CD4-positive, alpha-beta T cell (primary cell): ENCODE measurements at regions not wholly inside any gene's neighbourhood (a gene's known extent, or its start where the extent isn't known, plus 50 kb on each side); places are given as distances from the start of the nearest gene placed in this dataset.
"Not testable (repeated sequence)": the region's sequence is repeated elsewhere in the genome, so short reads cannot be mapped to it uniquely, and the experiment has no call there.

ENCODE experiments used
- ATAC-seq: fragments of 200-7000 bp; cut with Tn5 transposase; one replicate; pipeline ENCODE4 v1.10.0; 2022; ENCODE audit warnings: mild to moderate bottlenecking; ENCODE audit not compliant: poor library complexity
- CTCF ChIA-PET: fragments of 350-600 bp; sonication (Branson Sonifier 250); formaldehyde crosslinking; loops from one replicate; lab custom pipeline; 2021; ENCODE audit warnings: antibody characterized with exemption, inconsistent platforms; lab: Charles Lee
- POLR2A ChIA-PET: fragments of 350-600 bp; sonication (Branson Sonifier 250); formaldehyde crosslinking; loops from one replicate; lab custom pipeline; 2021; ENCODE audit warnings: antibody characterized with exemption, inconsistent platforms; lab: Charles Lee
- DNase-seq, 14 experiments: peaks; one replicate each; pipeline ENCODE4 v3.0.0-alpha.2; 2013 to 2020; ENCODE audit warnings: mixed read lengths in 2 of 14
- H3K27ac ChIP-seq, 2 donors: one replicate each; pipeline versions ENCODE4 v1.5.1 to v1.7.0; 2013; ENCODE audit warnings: low read length in 2 of 2, low read depth in 1 of 2, mild to moderate bottlenecking in 1 of 2
- H3K27me3 ChIP-seq, 2 experiments: 1 replicate in 1 of 2; 2 replicates in 1 of 2; pipeline versions ENCODE4 v1.6.1 to v1.7.0; 2013; ENCODE audit warnings: low read length in 2 of 2, control low read depth in 1 of 2, mild to moderate bottlenecking in 1 of 2, moderate library complexity in 1 of 2; ENCODE audit not compliant: insufficient read depth in 2 of 2, control insufficient read depth in 1 of 2
- H3K36me3 ChIP-seq: one replicate; pipeline ENCODE4 v1.6.1; 2013; ENCODE audit warnings: low read length, control low read depth; ENCODE audit not compliant: insufficient read depth
- H3K4me1 ChIP-seq: one replicate; pipeline ENCODE4 v1.6.1; 2013; ENCODE audit warnings: low read length, control low read depth; ENCODE audit not compliant: insufficient read depth
- H3K4me3 ChIP-seq: one replicate; pipeline ENCODE4 v1.5.1; 2013; ENCODE audit warnings: mild to moderate bottlenecking, low read length, moderate library complexity
- H3K9me3 ChIP-seq, 2 experiments: 1 replicate in 1 of 2; 2 replicates in 1 of 2; pipeline versions ENCODE4 v1.6.1 to v1.7.0; 2013; ENCODE audit warnings: low read length in 2 of 2, mild to moderate bottlenecking in 2 of 2, control low read depth in 1 of 2, moderate library complexity in 1 of 2; ENCODE audit not compliant: control insufficient read depth in 1 of 2, insufficient read depth in 1 of 2
- H3K27ac Mint-ChIP-seq: one replicate; pipeline ENCODE4 v1.8.0; 2020; ENCODE audit warnings: mixed read lengths
- H3K27me3 Mint-ChIP-seq: one replicate; pipeline ENCODE4 v1.8.0; 2021; ENCODE audit warnings: mixed read lengths
- H3K36me3 Mint-ChIP-seq: one replicate; pipeline ENCODE4 v1.8.0; 2021; ENCODE audit warnings: low read depth, mixed read lengths
- H3K4me1 Mint-ChIP-seq: one replicate; pipeline ENCODE4 v1.8.0; 2021; ENCODE audit warnings: low read depth, mixed read lengths
- H3K4me3 Mint-ChIP-seq: one replicate; pipeline ENCODE4 v1.8.0; 2020; ENCODE audit warnings: mild to moderate bottlenecking, mixed read lengths
- H3K9me3 Mint-ChIP-seq: one replicate; pipeline ENCODE4 v1.8.0; 2020; ENCODE audit warnings: mixed read lengths
- CTCF ChIP-seq: fragments of 200-600 bp; IDR thresholded peaks from one replicate; pipeline ENCODE4 v1.8.0; 2022; ENCODE audit warnings: antibody characterized with exemption, mild to moderate bottlenecking
- intact Hi-C, 2 experiments: fragments of 100-400 bp; cut with DNase I in 1 of 2; cut with micrococcal nuclease in 1 of 2; formaldehyde crosslinking; loops; one replicate each; pipeline versions ENCODE4 v1.15.1 to v1.9.0; 2023 to 2025; cut with DNase I, micrococcal nuclease

DNA sequence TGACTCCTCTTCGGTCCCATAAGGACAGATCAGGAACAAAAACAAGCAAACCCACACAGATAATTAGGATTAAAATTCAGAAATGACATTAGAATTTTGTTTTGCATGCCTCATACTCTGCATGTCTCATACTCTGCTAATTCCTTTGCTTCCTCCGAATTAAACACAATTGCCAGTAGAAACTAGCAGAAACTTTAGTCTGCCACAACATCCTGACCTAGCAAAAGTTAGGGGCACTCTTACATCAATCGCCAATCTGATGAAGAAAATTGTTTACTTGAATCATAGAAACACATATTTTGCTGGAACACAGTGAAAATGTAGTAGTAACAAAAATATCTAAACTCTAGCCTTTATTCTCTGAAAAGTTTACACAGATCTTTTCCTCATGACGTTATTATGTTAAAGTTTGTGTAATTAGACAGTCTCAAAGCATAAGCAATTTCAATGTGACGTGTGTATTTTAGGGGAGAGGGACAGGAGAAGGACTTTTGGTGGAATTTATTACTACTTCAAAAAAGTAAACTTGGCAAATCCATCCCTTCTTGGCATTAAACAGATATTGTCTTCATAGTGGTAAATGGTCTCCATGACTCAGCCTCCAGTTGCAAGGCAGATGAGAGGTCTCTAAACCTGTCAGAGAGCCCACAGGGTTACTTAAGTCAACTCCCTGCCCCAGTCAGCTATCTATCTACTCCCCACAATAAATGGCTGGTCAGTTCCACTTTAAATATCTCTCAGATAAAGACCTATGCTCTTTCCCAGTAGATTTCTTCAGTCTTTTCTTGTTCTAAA, 249.8 kb upstream of the UBASH3B start:
- DNase-seq (no peak), ATAC-seq (no peak)
- no peaks in the 10 kb centered on the region for H3K4me1 ChIP-seq
- ChIA-PET CTCF (no interaction called here), POLR2A (no interaction called here)
- no peaks in the 10 kb centered on the region for H3K9me3 Mint-ChIP-seq
- no peak overlapping the region for H3K4me3 Mint-ChIP-seq
- peaks cover 19% of the 10 kb centered on the region for H3K27me3 Mint-ChIP-seq
- intact Hi-C loops: no loop called here
- H3K36me3 Mint-ChIP-seq: no peaks in the 10 kb centered on the region
- H3K36me3 ChIP-seq: no peaks in the 10 kb centered on the region
- no peak for TF ChIP-seq CTCF
- H3K27me3 ChIP-seq: peaks cover 0 to 3% of the 10 kb centered on the region in 2 experiments
- no peak overlapping the region for H3K27ac ChIP-seq
- H3K9me3 ChIP-seq: peaks cover 0 to 3% of the 10 kb centered on the region in 2 experiments
- no peak overlapping the region for H3K27ac Mint-ChIP-seq
- no peak overlapping the region for H3K4me3 ChIP-seq
- H3K4me1 Mint-ChIP-seq: no peaks in the 10 kb centered on the region

- no peak overlapping the region for H3K4me3 Mint-ChIP-seq
- Histone ChIP-seq H3K27me3 (peaks cover 0 to 3% of the 10 kb centered on the region in 2 experiments), H3K36me3 (no peaks in the 10 kb centered on the region), H3K9me3 (peaks cover 0 to 3% of the 10 kb centered on the region in 2 experiments), H3K4me3 (no peak overlapping the region), H3K4me1 (no peaks in the 10 kb centered on the region), H3K27ac (no peak overlapping the region)
- ATAC-seq (no peak), DNase-seq (no peak)
- H3K36me3 Mint-ChIP-seq: no peaks in the 10 kb centered on the region
- CTCF ChIA-PET: no interaction called here
- H3K9me3 Mint-ChIP-seq: no peaks in the 10 kb centered on the region
- TF ChIP-seq CTCF: no peak
- H3K27me3 Mint-ChIP-seq: peaks cover 19% of the 10 kb centered on the region
- no peak overlapping the region for H3K27ac Mint-ChIP-seq
- no peaks in the 10 kb centered on the region for H3K4me1 Mint-ChIP-seq
- intact Hi-C loops: no loop called here
- POLR2A ChIA-PET: no interaction called here
Measured at GRCh38 chr11:122404571-122404970, 251.0 kb upstream of the UBASH3B start.

GRCh38 chr11:122401581-122401980, 253.9 kb upstream of the UBASH3B start:
- intact Hi-C loops, H3K4me3 ChIP-seq, H3K4me1 Mint-ChIP-seq, DNase-seq, H3K4me3 Mint-ChIP-seq, H3K9me3 ChIP-seq, H3K27ac Mint-ChIP-seq, H3K27ac ChIP-seq, H3K27me3 ChIP-seq, H3K36me3 ChIP-seq, POLR2A ChIA-PET, H3K36me3 Mint-ChIP-seq, H3K9me3 Mint-ChIP-seq, ATAC-seq, H3K4me1 ChIP-seq, CTCF ChIA-PET, H3K27me3 Mint-ChIP-seq: not testable (repeated sequence)

DNA sequence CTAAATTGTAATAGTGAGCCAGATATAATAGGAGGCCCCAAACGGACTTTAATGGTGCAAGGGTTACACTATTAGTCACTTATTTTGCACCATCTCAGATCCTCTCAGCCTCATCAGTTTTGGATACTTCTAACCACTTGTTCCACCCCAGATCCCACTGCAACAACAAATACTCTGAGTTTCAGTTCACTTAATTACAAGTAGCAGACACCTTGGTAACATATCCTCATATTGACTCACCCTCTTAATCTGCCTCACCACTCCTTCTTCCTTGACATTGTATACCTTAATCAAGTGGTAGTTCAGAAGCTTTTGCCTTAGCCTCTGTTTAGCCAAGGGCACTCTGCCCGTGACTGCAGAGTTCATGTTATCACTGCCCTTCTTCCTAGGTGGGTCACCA, 256.1 kb upstream of the UBASH3B start:
- ChIA-PET CTCF (no interaction called here), POLR2A (no interaction called here)
- Mint-ChIP-seq H3K4me1 (no peaks in the 10 kb centered on the region), H3K27ac (no peak overlapping the region), H3K4me3 (no peak overlapping the region), H3K9me3 (no peaks in the 10 kb centered on the region), H3K36me3 (no peaks in the 10 kb centered on the region), H3K27me3 (no peaks in the 10 kb centered on the region)
- TF ChIP-seq CTCF: no peak
- DNase-seq (no peak), ATAC-seq (no peak)
- no peaks in the 10 kb centered on the region for H3K4me1 ChIP-seq
- H3K27ac ChIP-seq: no peak overlapping the region
- peaks cover 0 to 3% of the 10 kb centered on the region in 2 experiments for H3K9me3 ChIP-seq
- H3K4me3 ChIP-seq: no peak overlapping the region
- intact Hi-C loops: no loop called here
- no peaks in the 10 kb centered on the region for H3K36me3 ChIP-seq
- H3K27me3 ChIP-seq: no peaks in the 10 kb centered on the region
